ENCODE measurements at regions not wholly inside any gene's neighbourhood (a gene's known extent, or its start where the extent isn't known, plus 50 kb on each side); places are given as distances from the start of the nearest gene placed in this dataset.

DNA sequence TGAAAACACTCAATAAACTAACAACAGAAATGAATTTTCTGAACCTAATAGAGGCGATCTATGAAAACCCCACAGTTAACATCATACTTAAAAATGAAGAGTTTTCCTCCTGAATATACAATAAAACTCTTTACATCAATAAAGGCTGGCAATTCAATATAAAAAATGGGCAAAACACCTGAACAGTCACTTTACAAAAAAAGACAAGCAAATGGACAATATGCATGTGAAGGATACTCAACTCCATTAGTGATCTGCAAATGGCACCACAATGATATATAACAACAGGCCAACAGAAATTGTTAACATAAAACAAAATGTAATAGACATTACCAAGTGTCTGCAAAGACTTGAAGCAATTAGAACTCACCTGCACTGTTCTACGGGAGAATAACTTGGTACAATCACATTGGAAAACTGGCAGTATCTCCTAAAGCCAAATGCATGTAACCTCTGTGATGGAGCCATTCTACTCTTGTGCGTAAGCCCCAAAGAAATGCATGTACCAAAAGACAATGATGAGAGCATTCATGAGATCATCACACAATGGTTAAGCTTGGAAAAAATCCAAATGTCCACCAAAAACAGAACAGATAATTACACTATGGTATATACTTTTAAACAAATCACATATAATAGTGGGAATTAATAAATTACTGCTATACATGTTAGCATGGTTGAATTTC is 433.4 kb upstream of the MAF start:
- no peak for DNase-seq

DNA sequence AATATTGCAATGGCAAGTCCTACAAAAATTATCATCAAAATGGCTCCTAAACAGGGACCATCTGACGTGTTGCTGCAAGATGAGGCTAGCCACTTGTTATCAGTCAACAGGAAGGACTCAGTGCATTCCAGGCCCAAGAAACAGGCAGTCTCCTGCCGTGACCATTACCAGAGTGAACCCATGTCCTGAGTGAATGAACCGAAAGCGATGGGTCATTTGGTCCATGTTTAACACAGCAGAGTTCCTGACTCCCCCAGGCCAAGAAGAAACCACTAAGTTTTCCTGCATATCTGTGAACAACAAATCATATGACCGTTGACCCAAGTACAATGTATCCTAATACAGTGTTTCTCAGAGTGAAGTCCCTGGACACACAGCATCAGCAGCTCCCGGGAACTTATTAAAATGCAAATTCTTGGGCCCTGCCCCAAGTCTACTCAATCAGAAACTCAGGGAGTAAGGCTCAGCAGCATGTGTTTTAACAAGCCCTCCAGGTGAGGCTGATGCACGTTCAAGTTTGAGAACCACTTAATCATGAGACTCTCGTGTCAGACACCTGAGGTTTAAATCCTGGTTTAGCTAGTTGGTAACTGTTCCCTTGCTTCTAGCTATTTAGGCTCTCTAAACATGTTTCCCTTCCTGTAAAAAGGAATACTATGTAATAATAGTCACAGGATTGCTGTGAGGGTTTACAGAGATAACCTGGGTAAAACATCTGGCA is 429.4 kb upstream of the MAF start:
- DNase-seq, result no peak

DNA sequence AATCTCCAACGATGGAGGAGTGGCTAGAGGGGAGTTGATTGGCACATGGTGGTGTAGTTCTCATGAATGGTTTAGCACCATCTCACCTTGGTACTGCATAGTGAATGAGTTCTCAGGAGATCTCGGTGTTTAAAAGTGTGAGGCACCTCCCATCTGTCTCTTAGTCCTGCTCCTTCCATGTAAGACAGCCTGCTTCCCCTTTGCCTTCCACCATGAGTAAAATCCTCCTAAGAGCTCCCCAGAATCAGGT is 428.8 kb upstream of the MAF start:
- DNase-seq, result no peak

DNA sequence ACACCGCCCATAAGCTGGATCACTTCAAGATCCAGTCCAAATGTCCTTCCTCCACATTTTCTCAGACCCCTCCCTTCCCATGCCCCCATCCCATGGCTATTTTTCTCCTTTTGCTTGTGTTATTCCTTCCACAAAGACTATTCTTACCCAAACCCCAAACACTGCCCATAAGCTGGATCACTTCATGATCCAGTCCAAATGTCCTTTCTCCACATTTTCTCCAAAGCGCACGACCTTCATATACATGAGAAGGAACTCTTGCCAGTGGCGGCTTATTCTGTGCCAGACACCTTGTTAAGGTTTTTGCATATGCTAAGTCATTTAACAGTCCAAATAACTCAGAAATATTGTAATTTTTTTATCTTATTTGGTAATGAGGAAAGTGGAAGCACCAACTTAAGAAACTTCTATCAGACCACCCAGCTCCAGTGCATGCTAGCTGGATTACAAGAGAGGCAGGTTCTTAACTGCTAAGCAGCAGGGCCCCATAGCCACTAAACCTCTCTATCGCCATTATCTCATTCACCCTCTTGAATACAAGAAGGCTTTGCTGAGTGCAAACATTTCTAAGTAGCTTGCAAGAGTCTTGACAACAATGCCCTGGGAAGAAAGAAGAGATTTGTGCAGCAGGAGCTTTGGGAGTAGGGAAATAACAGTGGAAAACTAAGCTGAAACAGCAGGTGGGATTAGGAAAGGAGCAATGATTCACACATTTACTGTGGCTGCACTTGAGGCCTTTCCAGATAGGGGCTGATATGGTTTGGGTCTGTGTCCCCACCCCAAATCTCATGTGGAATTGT is 428.2 kb upstream of the MAF start:
- no peak for DNase-seq

DNA sequence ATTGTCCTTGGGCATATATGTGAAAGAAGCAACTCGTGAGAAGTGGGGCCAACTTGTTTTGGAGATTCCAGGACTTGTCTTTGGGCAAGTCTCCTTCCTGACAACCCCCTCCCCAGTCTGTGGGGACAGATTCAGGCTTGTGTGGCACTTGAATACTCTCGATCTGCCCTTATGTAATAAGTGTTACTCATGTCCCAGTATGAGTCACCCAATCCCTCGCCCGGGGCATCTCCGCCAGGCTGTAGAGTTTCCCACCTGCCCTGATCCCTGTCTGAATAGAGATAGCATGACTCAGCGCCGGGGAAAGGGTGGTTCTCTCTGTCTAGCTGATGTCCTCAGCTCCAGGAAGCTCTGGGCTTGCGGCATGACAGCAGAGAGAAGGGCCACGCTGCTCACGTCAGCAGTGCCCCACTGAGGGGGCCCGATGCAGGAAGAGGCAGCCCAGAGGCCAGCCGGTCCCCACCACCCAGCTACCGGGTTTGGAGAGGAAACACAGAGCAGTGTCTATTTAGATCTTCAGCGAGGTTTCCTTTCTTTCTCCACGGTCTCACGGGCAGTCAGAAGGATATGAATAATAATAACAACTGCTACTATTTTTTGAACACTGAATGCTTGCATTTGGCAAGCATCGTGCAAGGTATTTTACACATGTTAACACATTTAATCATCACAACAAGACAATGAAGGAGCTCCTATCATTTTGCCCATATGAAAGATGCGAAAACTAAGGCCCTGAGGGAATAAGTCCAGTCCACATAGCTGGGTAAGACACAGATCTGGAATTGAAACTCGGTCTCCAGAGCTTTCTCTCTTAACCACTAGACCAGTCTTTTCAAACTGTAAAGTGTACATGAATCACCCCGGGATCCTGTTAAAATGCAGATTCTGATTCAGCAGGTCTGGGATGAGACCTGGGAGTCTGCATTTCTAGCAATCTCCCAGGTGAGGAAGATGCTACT is 426.7 kb upstream of the MAF start:
- DNase-seq, result no peak

DNA sequence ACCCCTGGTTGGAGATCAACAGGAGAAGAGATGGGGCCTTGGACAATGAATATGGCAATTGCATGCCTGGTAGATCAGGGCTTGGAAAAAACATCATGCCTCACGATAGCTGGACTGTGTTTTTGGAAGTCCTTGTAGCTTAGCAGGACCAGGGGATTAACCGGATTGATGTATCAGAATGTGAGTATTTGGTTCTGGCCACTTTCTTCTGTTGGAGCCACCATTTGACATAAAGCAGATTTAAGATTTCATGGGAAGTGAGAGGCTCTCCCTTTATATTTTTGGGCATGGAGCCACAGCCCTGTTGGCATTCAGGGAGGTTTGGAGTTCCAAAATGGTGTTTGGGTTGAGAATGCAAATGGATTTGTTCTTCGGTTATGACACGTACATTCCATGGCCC is 424.7 kb upstream of the MAF start:
- no peak for DNase-seq

DNA sequence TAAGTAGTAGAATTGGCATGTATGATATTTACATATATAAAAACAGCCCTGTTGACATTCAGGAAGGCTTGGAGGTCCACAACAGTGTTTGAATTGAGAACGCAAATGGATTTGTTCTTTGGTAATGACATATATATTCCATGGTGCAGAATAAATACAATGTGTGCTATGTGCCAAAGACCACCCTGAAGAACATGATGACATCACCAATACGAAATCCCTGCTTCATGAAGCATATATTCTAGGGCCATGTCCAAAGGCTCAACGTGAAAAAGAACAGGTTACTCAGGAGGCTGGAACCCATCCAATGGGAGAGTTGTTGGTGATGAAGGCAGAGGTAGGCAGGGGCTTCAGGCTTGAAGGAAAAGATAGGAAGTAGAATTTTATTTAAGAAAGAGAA is 423.9 kb upstream of the MAF start:
- no peak for DNase-seq

DNA sequence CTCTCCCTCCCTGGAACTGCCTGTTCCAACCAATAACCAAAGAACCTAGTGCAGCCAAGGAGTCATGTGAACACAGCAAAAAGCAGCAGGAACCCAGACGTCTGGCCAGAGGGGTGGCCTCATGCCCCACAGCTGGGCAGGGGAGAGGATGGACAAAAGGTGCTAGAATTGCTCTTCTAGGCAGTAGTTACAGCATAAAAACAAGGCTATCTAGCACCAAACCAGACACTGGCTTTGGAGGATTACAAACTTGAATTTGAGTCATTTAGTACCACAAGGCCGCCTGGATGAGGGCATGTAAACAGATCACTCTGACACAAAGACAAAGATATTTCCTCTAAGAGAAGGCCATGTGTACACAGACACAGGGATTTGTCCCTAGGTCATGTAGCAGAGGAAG is 423.3 kb upstream of the MAF start:
- no peak for DNase-seq

DNA sequence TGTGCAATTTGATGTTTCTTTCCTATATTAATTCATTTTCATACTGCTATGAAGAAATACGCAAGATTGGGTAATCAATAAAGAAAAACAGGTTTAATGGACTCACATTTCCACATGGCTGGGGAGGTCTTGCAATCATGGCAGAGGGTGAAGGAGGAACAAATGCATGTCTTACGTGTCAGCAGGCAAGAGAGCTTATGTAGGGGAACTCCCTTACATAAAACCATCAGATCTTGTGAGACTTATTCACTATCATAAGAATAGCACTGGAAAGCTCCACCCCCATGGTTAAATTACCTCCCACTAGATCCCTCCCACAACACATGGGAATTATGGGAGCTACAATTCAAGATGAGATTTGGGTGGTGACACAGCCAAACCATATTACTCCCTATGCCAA is 418.9 kb upstream of the MAF start:
- DNase-seq, result no peak

DNA sequence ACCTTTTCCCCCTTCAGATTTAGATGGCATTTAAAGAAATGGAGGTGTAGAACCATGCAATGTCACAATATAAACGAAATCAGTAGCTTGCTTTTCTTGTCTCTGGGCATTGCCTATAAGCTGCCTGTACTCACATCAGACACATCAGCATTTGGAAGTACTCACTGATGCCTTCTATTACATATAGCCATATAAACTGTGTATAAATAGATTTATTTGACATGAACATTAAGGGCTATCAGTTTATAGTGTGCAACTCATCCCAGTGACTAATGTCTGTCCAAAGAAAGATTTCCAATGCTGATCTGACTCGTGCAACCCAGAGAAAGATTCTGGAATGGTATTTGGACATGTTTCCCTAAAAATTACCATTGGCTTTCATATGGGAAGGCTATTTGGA is 417.9 kb upstream of the MAF start:
- DNase-seq, result no peak

DNA sequence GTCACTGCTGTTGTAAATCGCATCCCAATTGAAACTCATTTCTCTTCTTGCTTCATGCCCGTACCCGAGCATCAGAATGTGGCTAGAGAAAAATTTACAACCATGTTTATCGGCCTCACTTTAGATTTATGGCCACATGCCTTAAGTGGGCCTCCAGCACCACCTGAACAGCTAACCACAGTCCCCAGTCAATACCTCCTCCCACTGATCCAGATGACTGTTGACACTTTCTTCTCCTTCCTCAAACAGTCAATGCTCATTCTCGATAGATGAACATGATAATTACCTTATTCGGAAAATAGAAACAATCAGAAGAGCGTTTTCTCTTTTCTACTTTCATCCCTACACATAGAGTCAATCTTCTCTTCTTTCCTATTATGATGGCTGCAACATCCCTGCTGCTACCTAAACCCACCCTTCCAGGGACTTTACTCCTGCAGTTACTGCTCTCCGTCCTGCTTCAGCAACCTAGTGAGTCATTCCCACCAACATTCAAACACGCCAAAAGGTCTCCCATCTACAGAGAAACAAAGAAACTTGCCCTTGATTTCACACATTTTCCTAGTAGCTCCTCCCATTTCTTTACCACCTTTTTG is 416.3 kb upstream of the MAF start:
- DNase-seq, result no peak

DNA sequence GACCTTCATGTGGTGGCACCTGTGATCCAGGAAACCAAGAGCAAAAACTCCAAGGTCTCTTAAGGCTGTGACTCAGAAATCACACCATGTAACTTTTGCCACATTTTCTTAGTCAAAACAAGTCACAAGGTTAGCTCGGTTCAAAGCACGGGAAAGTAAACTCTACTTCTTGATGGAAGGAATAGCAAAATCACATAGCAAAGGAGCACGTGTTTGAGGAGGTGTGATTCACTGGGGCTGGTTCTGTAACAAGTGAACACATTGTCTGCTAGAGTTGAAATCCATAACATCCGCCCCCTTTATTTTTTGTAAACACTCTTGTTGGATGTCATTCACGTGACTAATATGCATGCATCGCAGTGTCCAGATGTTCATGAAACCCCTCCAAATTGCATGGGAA is 415.0 kb upstream of the MAF start:
- no peak for DNase-seq

DNA sequence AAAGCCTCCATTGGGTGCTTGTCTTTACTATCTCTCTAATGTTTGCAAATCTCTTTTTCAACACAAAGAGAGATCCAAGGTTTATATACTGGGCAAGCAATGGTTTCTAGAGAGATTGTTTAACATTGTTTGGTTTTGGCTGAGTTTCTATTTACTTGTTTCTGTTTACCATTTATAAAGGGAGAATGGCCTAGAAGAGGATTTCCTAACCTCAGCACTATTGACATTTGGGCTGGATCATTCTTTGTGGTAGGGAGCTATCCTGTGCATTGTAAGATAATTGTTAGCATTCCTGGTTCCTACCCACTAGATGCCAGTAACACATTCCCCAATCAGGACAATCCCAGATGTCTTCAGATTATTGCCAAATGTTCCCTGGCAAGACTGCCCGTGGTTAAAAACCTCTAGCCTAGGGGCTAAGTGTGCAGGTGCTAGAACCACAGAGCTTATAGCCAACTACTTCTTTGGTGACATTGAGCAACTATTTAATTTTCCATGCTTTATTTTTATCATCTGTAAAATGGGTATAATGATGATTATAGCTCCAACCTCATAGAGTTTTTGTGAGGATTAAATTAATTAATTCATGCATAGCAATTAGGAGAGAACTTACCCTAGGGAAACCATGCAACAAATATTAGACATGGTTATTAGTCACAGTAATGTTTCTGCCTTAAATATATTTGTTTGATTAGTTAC is 413.9 kb upstream of the MAF start:
- DNase-seq, result no peak

DNA sequence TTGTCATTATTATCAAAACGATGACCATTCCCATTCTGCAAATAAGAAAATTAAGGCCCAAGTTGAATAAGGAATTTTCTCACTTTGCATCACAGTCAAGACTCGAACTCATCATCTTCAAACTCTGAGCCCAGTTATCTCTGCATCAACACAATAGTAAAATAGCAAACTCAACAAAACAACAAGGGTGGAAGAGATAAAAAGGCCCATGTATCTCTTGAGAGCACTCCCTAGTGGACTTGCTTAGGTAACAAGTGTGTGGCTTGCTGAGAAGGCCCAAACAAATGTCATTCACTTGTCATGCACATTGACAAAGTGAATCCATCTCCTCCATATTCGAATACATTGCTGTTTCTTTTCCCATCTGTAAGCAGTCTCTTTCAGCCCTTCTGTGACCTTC is 412.0 kb upstream of the MAF start:
- no peak for DNase-seq

DNA sequence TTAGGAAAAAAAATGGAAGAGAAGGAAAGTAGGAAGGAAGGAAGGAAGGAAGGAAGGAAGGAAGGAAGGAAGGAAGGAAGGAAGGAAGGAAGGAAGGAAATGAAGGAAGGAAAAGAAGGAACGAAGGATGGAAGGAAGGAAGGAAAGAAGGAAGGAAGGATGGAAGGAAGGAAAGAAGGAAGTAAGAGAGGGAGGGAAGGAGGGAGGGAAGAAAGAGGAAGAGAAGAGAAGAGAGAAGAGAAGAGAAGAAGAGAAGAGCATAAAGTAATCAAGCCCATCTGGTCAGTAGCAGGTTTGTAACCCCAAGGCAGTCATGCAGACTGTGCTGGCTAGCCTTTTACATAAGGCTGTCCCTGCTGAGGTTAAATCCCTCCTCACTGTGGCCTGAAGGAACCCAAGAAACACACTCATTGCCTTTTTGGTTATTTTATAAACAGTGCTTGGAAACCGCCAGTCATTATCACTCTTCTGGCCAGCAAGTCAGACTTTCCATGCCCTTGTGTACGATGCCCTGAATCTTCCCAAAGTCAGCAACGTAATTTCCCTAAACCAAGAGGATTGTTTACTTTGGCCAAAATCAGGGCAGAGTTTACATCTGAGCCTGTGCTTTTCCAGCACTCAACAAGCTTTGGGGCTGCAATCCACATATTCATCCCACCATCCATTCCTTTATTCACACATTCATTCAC is 409.6 kb upstream of the MAF start:
- no peak for DNase-seq

DNA sequence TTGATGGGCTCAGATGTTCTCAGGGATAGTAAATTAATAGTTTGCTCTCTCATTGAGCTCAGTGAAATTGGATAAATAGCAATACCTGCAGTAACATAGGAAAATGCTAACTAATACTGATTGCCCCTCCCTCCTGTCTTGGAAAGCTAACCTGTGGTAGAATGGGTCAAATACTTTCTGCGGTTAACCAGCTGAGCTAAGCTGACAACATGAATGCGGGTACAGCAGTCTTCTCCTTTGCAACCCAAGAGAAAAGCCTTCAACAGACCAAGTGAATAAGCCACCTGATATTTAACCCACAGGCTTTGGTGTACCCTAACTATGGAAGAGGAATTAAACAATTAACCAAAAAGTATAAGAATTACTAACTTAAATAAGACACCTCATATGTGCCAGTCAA is 408.3 kb upstream of the MAF start:
- no peak for DNase-seq

DNA sequence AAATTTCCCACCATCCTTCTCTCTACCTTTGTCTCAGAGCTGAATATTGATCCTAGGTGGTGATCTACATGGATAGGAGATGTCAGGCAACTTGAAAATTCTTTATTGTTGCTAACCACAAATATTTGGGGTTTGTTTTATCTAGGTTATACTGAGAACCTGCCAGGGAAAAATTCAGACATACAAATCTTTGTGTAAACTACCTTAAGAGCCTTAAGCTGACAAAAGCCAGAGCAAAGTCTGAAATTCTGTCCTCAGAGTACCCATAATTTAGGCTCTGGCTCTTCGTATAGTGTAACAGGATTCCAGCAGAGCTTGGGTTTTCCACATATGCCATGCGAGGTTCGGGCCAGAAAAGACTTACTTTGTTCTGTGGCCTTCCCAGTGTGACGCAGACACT is 406.7 kb upstream of the MAF start:
- no peak for DNase-seq

DNA sequence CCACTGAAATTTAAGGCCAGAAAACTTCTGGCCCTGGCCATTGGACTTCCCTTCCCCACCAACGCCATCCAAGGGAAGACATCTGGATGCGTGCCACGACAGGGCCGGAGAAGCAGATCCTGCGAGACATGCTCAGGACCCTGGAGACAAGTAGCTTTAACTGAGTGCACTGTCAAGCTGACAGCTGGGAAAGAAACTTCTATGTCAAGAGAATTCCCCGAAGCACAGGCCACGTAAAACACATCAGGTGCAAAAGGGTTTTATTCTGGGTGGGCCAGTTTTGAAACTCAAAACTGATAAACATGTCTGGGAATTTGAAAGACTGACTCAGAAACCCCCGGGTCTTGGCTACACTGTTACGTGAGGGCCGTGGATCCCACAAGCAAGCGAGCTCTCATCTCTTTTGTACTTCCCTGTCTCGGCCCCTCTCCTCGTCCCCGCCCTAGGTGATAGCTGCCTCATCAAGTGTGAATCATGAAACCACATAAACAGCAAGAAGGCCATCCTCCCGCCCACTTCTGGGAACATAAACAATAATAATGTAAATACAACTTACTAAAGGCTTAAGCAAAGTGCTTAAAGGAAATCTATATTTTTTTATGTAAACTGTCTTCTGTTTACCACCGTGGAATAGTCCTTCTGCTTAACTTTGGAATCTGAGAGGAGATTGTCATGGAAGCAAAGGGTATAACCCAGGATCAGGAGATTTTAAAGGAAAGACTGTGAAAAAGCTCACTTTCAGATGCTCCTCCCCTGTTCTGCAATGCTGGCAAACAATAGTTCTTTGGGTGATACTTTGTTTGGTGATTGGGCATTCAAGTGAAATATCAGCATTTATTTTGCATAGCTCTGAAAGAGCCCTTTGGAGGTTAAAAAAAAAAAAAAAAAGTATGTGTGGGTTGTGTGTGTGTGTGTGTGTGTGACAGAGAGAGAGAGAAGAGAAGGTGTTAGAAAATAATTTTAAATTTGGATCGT is 406.0 kb upstream of the MAF start:
- no peak for DNase-seq

DNA sequence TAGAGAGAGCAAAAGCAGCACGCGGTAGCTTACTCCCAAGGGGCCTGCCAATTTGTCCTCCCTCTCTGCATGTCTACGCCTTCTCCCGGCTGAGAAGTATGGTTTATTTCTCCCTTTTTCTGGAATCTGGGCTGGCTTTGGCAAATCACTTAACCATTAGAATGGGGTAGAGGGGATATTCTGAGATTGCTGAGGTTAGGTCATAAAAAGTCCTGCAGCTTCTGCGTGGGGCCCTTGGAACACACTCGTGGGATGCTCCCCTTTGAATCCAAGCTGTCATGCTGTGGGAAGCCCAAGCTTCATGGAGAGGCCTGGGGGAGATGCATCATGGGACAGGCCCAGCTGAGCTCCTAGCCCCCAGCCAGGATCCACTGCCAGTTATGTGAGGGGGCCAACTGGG is 403.6 kb upstream of the MAF start:
- DNase-seq, result no peak

DNA sequence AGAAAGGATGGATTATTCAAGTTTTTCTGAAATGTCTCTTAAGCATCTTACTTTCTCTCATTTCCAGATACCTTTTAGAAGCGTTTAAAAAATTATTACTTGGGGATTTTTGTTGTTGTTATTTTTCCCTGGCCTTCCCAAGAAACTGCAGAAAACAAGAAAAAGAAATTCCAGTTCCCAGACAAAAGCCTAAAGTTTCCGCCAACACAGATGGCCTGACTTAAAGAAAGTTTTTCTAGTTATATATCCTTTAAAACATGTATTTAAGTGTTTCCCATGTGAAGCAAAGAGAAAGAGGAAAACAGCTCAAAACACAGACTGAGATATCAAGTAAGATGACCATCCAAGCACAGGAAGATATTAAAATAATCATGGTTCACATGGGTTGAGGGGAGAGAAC is 401.7 kb upstream of the MAF start:
- no peak for DNase-seq

Data from NCI-H1930 (cell line).